Mesodermal cell (in vitro differentiated cells): ENCODE measurements at regions not wholly inside any gene's neighbourhood (a gene's known extent, or its start where the extent isn't known, plus 50 kb on each side); places are given as distances from the start of the nearest gene placed in this dataset.

Experiments used
- H3K27ac ChIP-seq: 2 replicates; pipeline ENCODE4 v1.7.0; 2013; ENCODE audit warnings: mild to moderate bottlenecking, low read depth, low read length, moderate library complexity; ENCODE audit not compliant: severe bottlenecking
- H3K36me3 ChIP-seq: 2 replicates; pipeline ENCODE4 v1.7.1; 2013; ENCODE audit warnings: mild to moderate bottlenecking, low read length, moderate library complexity; ENCODE audit not compliant: control insufficient read depth, insufficient read depth
- H3K4me1 ChIP-seq: one replicate; pipeline ENCODE4 v1.7.1; 2013; ENCODE audit warnings: mild to moderate bottlenecking, low read length; ENCODE audit not compliant: insufficient read depth, control insufficient read depth, poor library complexity, severe bottlenecking
- H3K4me3 ChIP-seq: 2 replicates; pipeline ENCODE4 v1.7.0; 2013; ENCODE audit warnings: low read length, control low read depth, mild to moderate bottlenecking; ENCODE audit not compliant: insufficient read depth, poor library complexity, severe bottlenecking; ENCODE audit errors: extremely low read depth
- H3K9me3 ChIP-seq: 2 replicates; pipeline ENCODE4 v1.7.1; 2013; ENCODE audit warnings: mild to moderate bottlenecking, low read length, moderate library complexity; ENCODE audit not compliant: control insufficient read depth
- WGBS, 2 experiments: methylation state at CpG; one replicate each; pipeline ENCODE4 v1.1.5; 2013; ENCODE audit warnings: missing lambda C conversion rate in 2 of 2; ENCODE audit not compliant: insufficient coverage in 2 of 2; 5-methylcytosine and 5-hydroxymethylcytosine counted together

GRCh38 chr2:194104687-194105086 lies 1552.3 kb upstream of the SLC39A10 start:
- H3K36me3 ChIP-seq = no peaks in the 10 kb centered on the region
- no peaks in the 10 kb centered on the region for H3K9me3 ChIP-seq
- H3K27ac ChIP-seq = no peak overlapping the region
- no peak overlapping the region for H3K4me3 ChIP-seq
- H3K4me1 ChIP-seq = no peaks in the 10 kb centered on the region

- Histone ChIP-seq H3K4me3 (no peak overlapping the region), H3K27ac (no peak overlapping the region), H3K4me1 (no peaks in the 10 kb centered on the region), H3K36me3 (no peaks in the 10 kb centered on the region), H3K9me3 (no peaks in the 10 kb centered on the region)
- WGBS, 2 experiments = 67% methylated on average over 1 of the region's 2 CpGs; no CpG with 5 or more reads in 1 of the 2 experiments
Observed at GRCh38 chr2:194103941-194104659, 1552.9 kb upstream of the SLC39A10 start.

GRCh38 chr2:194102546-194102945 lies 1554.5 kb upstream of the SLC39A10 start:
- Histone ChIP-seq H3K27ac (no peak overlapping the region), H3K4me3 (no peak overlapping the region), H3K36me3 (no peaks in the 10 kb centered on the region), H3K4me1 (no peaks in the 10 kb centered on the region), H3K9me3 (no peaks in the 10 kb centered on the region)
- 80% methylated on average over 1 of the region's 2 CpGs; no CpG with 5 or more reads in 1 of the 2 experiments for WGBS, 2 experiments

GRCh38 chr2:194100201-194100600 lies 1556.8 kb upstream of the SLC39A10 start:
- Histone ChIP-seq H3K36me3 (no peaks in the 10 kb centered on the region), H3K9me3 (no peaks in the 10 kb centered on the region), H3K4me1 (no peaks in the 10 kb centered on the region), H3K27ac (no peak overlapping the region), H3K4me3 (no peak overlapping the region)
- 93% methylated on average over 2 of the region's 2 CpGs; no CpG with 5 or more reads in 1 of the 2 experiments for WGBS, 2 experiments

GRCh38 chr2:194096402-194096801 lies 1560.6 kb upstream of the SLC39A10 start:
- no CpG with 5 or more reads among the region's 3 CpGs for WGBS, 2 experiments
- H3K36me3 ChIP-seq = no peaks in the 10 kb centered on the region
- no peaks in the 10 kb centered on the region for H3K4me1 ChIP-seq
- no peak overlapping the region for H3K27ac ChIP-seq
- no peaks in the 10 kb centered on the region for H3K9me3 ChIP-seq
- H3K4me3 ChIP-seq = no peak overlapping the region

- no peaks in the 10 kb centered on the region for H3K4me1 ChIP-seq
- no CpG with 5 or more reads among the region's 1 CpG for WGBS, 2 experiments
- H3K4me3 ChIP-seq = no peak overlapping the region
- no peaks in the 10 kb centered on the region for H3K36me3 ChIP-seq
- H3K27ac ChIP-seq = no peak overlapping the region
- H3K9me3 ChIP-seq = no peaks in the 10 kb centered on the region
Observed at GRCh38 chr2:194095359-194095758, 1561.7 kb upstream of the SLC39A10 start.

GRCh38 chr2:194090251-194090905 lies 1566.6 kb upstream of the SLC39A10 start:
- Histone ChIP-seq H3K9me3 (no peaks in the 10 kb centered on the region), H3K27ac (no peak overlapping the region), H3K36me3 (no peaks in the 10 kb centered on the region), H3K4me3 (no peak overlapping the region), H3K4me1 (no peaks in the 10 kb centered on the region)
- 96% methylated on average over 22 to 23 of the region's 32 CpGs for WGBS, 2 experiments

GRCh38 chr2:194087089-194087958 lies 1569.7 kb upstream of the SLC39A10 start:
- WGBS, 2 experiments = 83% methylated on average over 2 of the region's 2 CpGs; no CpG with 5 or more reads in 1 of the 2 experiments
- Histone ChIP-seq H3K4me1 (no peaks in the 10 kb centered on the region), H3K9me3 (no peaks in the 10 kb centered on the region), H3K4me3 (no peak overlapping the region), H3K36me3 (no peaks in the 10 kb centered on the region), H3K27ac (no peak overlapping the region)

- Histone ChIP-seq H3K9me3 (no peaks in the 10 kb centered on the region), H3K27ac (no peak overlapping the region), H3K4me3 (no peak overlapping the region), H3K4me1 (no peaks in the 10 kb centered on the region), H3K36me3 (no peaks in the 10 kb centered on the region)
- 89% methylated on average over 1 of the region's 1 CpG; no CpG with 5 or more reads in 1 of the 2 experiments for WGBS, 2 experiments
Observed at GRCh38 chr2:194086129-194086528, 1570.9 kb upstream of the SLC39A10 start.

GRCh38 chr2:194079989-194080388 lies 1577.0 kb upstream of the SLC39A10 start:
- WGBS, 2 experiments = no CpG with 5 or more reads among the region's 3 CpGs
- H3K36me3 ChIP-seq = no peaks in the 10 kb centered on the region
- H3K4me1 ChIP-seq = no peaks in the 10 kb centered on the region
- H3K9me3 ChIP-seq = no peaks in the 10 kb centered on the region
- H3K27ac ChIP-seq = no peak overlapping the region
- no peak overlapping the region for H3K4me3 ChIP-seq
